A673 (cell line): ENCODE measurements at regions not wholly inside any gene's neighbourhood (a gene's known extent, or its start where the extent isn't known, plus 50 kb on each side); places are given as distances from the start of the nearest gene placed in this dataset.

ENCODE experiments used
- BruUV-seq: library from RNA; stranded (reverse); fragments of 400-500 nt; replicated peaks from 2 replicates; lab custom pipeline; 2021; lab: Mats Ljungman, UMichigan
- CTCF ChIA-PET: fragments of 300-600 bp; sonication (Branson Sonifier 250); formaldehyde crosslinking; loops from one replicate; lab custom pipeline; 2022; ENCODE audit warnings: antibody characterized with exemption; lab: Charles Lee
- POLR2A ChIA-PET: fragments of 300-600 bp; sonication (Branson Sonifier 250); formaldehyde crosslinking; loops from one replicate; lab custom pipeline; 2022; ENCODE audit warnings: antibody characterized with exemption; ENCODE audit not compliant: low non-redundant PET; lab: Charles Lee
- DNase-seq: peaks from one replicate; pipeline ENCODE4 v3.0.0-alpha.2; 2015; ENCODE audit warnings: low spot score
- H3K27ac ChIP-seq: fragments of 200-600 bp; sonication (generic); 2 replicates; pipeline ENCODE4 v1.5.1; 2016; ENCODE audit warnings: mixed run types, low read depth, mild to moderate bottlenecking, mixed read lengths, antibody characterized with exemption, low read length; ENCODE audit not compliant: poor library complexity, severe bottlenecking
- H3K27me3 ChIP-seq: fragments of 200-600 bp; sonication (generic); replicated peaks from 2 replicates; pipeline ENCODE4 v1.6.1; 2017; ENCODE audit warnings: mixed run types, low read depth, mild to moderate bottlenecking, mixed read lengths, antibody characterized with exemption, low read length; ENCODE audit not compliant: insufficient read depth, poor library complexity
- H3K36me3 ChIP-seq: fragments of 200-600 bp; sonication (generic); 2 replicates; pipeline ENCODE4 v1.6.1; 2016; ENCODE audit warnings: mixed run types, mild to moderate bottlenecking, mixed read lengths, antibody characterized with exemption, low read length; ENCODE audit not compliant: insufficient read depth, poor library complexity, severe bottlenecking
- H3K4me1 ChIP-seq: fragments of 200-600 bp; sonication (generic); 2 replicates; pipeline ENCODE4 v1.6.1; 2017; ENCODE audit warnings: mixed run types, mild to moderate bottlenecking, mixed read lengths, antibody characterized with exemption, low read length; ENCODE audit not compliant: insufficient read depth, poor library complexity, severe bottlenecking
- H3K4me3 ChIP-seq: fragments of 200-600 bp; sonication (generic); 2 replicates; pipeline ENCODE4 v1.5.1; 2016; ENCODE audit warnings: low read depth, mixed run types, mild to moderate bottlenecking, mixed read lengths, low read length; ENCODE audit not compliant: poor library complexity, severe bottlenecking
- H3K9me3 ChIP-seq: fragments of 200-600 bp; sonication (generic); 2 replicates; pipeline ENCODE4 v1.6.1; 2016; ENCODE audit warnings: mixed run types, low read depth, mild to moderate bottlenecking, mixed read lengths, antibody characterized with exemption, low read length; ENCODE audit not compliant: poor library complexity, severe bottlenecking
- CTCF ChIP-seq: fragments of 300-800, 200-600 bp; sonication (generic); conservative IDR thresholded peaks from 2 replicates; pipeline ENCODE4 v1.5.1; 2017; ENCODE audit warnings: low read depth, mild to moderate bottlenecking, antibody characterized with exemption, low read length, moderate library complexity, mixed read lengths
- EZH2 ChIP-seq: fragments of 200-600 bp; sonication (generic); IDR thresholded peaks from 2 replicates; pipeline ENCODE4 v1.6.1; 2017; ENCODE audit warnings: borderline replicate concordance, low read depth, mild to moderate bottlenecking, mixed read lengths, antibody characterized with exemption, low read length; ENCODE audit not compliant: poor library complexity, severe bottlenecking
- intact Hi-C: fragments of 100-400 bp; cut with micrococcal nuclease; formaldehyde crosslinking; loops from one replicate; pipeline ENCODE4 v1.10.0; 2022; ENCODE audit not compliant: unreplicated experiment

- ChIA-PET CTCF (no interaction called here), POLR2A (no interaction called here)
- Histone ChIP-seq H3K27me3 (no peaks in the 10 kb centered on the region), H3K27ac (no peak overlapping the region), H3K4me3 (no peak overlapping the region), H3K36me3 (no peaks in the 10 kb centered on the region), H3K4me1 (no peaks in the 10 kb centered on the region), H3K9me3 (no peaks in the 10 kb centered on the region)
- no peak for DNase-seq
- no TSS peak for BruUV-seq
- intact Hi-C loops, result no loop called here
- TF ChIP-seq CTCF (no peak), EZH2 (no peak)
These were observed 577.8 kb downstream of the PYDC2 start for GRCh38 chr3:192038726-192039125.

- Histone ChIP-seq H3K9me3 (no peaks in the 10 kb centered on the region), H3K4me3 (no peak overlapping the region), H3K27me3 (no peaks in the 10 kb centered on the region), H3K36me3 (no peaks in the 10 kb centered on the region), H3K4me1 (no peaks in the 10 kb centered on the region), H3K27ac (no peak overlapping the region)
- ChIA-PET CTCF (no interaction called here), POLR2A (no interaction called here)
- TF ChIP-seq CTCF, result no peak
- no TSS peak for BruUV-seq
- intact Hi-C loops, result no loop called here
- no peak for DNase-seq
These were observed 578.6 kb downstream of the PYDC2 start for GRCh38 chr3:192039593-192039992.

- H3K4me3 ChIP-seq, result no peak overlapping the region
- H3K27ac ChIP-seq, result no peak overlapping the region
- no peaks in the 10 kb centered on the region for H3K4me1 ChIP-seq
- no peaks in the 10 kb centered on the region for H3K9me3 ChIP-seq
- POLR2A ChIA-PET, result no interaction called here
- H3K27me3 ChIP-seq, result no peaks in the 10 kb centered on the region
- no peaks in the 10 kb centered on the region for H3K36me3 ChIP-seq
- intact Hi-C loops, result no loop called here
- CTCF ChIA-PET, result no interaction called here
- no peak for TF ChIP-seq EZH2
- TF ChIP-seq CTCF, result no peak
- BruUV-seq, result no TSS peak
- DNase-seq, result no peak
These were observed 579.5 kb downstream of the PYDC2 start for GRCh38 chr3:192040282-192041043.
